BLaER1 treated with 17β-estradiol and CSF1 and Interleukin-3, amounts not matched to agents 10 nM and 100 nM (cell line): ENCODE measurements at regions not wholly inside any gene's neighbourhood (a gene's known extent, or its start where the extent isn't known, plus 50 kb on each side); places are given as distances from the start of the nearest gene placed in this dataset.
A peak's percentile ranks its signal among the peaks of the same experiment; 100 is the strongest.

ENCODE experiments used
- H3K27ac ChIP-seq, 11 experiments: shearing (Covaris generic); formaldehyde crosslinking; 2 replicates each; pipeline ENCODE4 v1.8.1; 2022
- H3K27me3 ChIP-seq, 11 experiments: shearing (Covaris generic); formaldehyde crosslinking; 2 replicates each; pipeline ENCODE4 v1.8.1; 2022
- H3K36me3 ChIP-seq, 11 experiments: shearing (Covaris generic); formaldehyde crosslinking; 2 replicates each; pipeline ENCODE4 v1.8.1; 2022
- H3K4me1 ChIP-seq, 10 experiments: shearing (Covaris generic); formaldehyde crosslinking; 2 replicates each; pipeline ENCODE4 v1.8.1; 2022
- H3K4me2 ChIP-seq, 11 experiments: shearing (Covaris generic); formaldehyde crosslinking; 2 replicates each; pipeline ENCODE4 v1.8.1; 2022
- H3K4me3 ChIP-seq, 10 experiments: shearing (Covaris generic); formaldehyde crosslinking; 2 replicates each; pipeline ENCODE4 v1.8.1; 2022
- H3K9ac ChIP-seq, 11 experiments: shearing (Covaris generic); formaldehyde crosslinking; 2 replicates each; pipeline ENCODE4 v1.8.1; 2022
- H3K9me3 ChIP-seq, 11 experiments: shearing (Covaris generic); formaldehyde crosslinking; replicated peaks in 1 of 11; 2 replicates each; pipeline ENCODE4 v1.8.1; 2022
- H4K20me1 ChIP-seq, 11 experiments: shearing (Covaris generic); formaldehyde crosslinking; 2 replicates each; pipeline ENCODE4 v1.8.1; 2022
- Cebpa-rat ChIP-seq, 11 experiments: shearing (Covaris generic); IDR thresholded peaks; 2 replicates each; pipeline ENCODE4 v1.8.1; 2022

DNA sequence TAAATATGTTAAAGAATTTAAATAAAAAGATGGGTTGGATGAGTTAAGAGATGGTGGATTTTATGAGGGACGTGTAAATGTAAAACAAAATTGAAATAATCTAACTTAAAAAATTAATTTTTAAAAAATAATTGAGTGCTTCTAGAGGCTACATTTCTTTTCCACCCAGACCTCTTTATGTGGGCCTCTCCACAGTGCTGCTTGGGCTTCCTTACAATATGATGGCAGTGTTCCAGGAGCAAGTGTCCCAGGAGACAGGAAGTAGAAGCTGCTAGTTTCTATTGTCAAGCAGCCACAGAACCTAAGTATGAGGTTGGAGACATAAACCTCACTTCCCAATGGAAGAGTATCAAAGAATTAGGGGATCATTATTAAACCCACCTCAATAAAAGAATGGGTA is 205.7 kb upstream of the CPHXL start:
- H3K27me3 ChIP-seq = no peaks in the 10 kb centered on the region
- H3K4me2 ChIP-seq = no peak overlapping the region
- no peak overlapping the region for H3K4me3 ChIP-seq
- no peaks in the 10 kb centered on the region for H4K20me1 ChIP-seq
- H3K36me3 ChIP-seq = no peaks in the 10 kb centered on the region
- no peak overlapping the region for H3K9ac ChIP-seq
- H3K27ac ChIP-seq = no peak overlapping the region
- no peaks in the 10 kb centered on the region for H3K4me1 ChIP-seq
- peaks cover 0 to 13% (median 6%) of the 10 kb centered on the region in 11 experiments; a peak in 11 of 22 replicates for H3K9me3 ChIP-seq
- no peak for TF ChIP-seq Cebpa-rat (IDR thresholded peaks at IDR 0.05)

DNA sequence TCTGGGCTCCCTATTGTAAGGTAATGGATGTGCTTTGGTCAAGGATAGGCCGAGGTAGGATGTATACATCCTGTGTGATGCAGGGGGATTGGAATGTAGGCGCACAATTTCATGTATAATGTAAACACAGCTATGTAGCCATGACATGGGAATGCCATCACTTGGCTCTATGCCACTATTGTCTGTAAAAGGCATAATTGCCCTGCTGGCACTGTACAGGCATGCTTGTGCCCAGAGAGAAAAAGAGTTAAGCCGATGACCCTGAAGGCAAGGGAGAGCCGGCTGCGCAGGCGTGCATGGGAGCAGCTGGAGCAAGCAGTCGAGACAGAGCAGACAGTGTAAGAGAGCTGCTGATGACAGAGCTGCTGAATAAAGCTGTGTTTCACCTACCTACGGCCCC is 212.5 kb upstream of the CPHXL start:
- H3K27me3 ChIP-seq = no peaks in the 10 kb centered on the region
- no peaks in the 10 kb centered on the region for H3K9me3 ChIP-seq

DNA sequence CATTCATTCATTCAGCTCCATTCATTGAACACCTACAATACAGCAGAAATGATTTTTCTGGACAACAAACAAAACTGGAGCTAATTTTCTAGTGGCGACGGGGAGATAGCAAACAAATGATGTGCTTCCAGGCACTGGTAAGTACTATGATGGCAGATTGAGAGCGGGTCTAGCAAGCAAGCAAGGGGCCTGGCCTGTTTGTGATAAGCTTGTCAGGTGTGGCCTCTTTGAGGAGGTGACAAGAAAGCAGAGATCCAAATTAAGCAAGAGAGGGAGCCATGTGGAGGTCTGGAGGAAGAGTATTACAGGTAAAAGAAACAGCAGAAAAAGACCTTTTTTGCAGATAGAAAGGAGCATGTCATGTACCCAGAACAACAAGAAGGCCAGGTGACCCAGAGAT is 216.1 kb upstream of the CPHXL start:
- H3K27me3 ChIP-seq = no peaks in the 10 kb centered on the region
- H3K27ac ChIP-seq = no peak overlapping the region
- no peaks in the 10 kb centered on the region for H3K4me1 ChIP-seq
- H3K4me2 ChIP-seq = no peak overlapping the region
- no peak overlapping the region for H3K9ac ChIP-seq
- H3K4me3 ChIP-seq = no peak overlapping the region
- no peaks in the 10 kb centered on the region for H4K20me1 ChIP-seq
- no peaks in the 10 kb centered on the region for H3K36me3 ChIP-seq
- no peak for TF ChIP-seq Cebpa-rat (IDR thresholded peaks at IDR 0.05)
- no peaks in the 10 kb centered on the region for H3K9me3 ChIP-seq

More for the DNA sequence above, 212.5 kb upstream of the CPHXL start:
- Histone ChIP-seq H3K36me3 (no peaks in the 10 kb centered on the region), H3K27ac (no peak overlapping the region), H3K4me2 (no peak overlapping the region), H3K4me3 (no peak overlapping the region), H4K20me1 (no peaks in the 10 kb centered on the region), H3K9ac (no peak overlapping the region), H3K4me1 (no peaks in the 10 kb centered on the region)
- no peak for TF ChIP-seq Cebpa-rat (IDR thresholded peaks at IDR 0.05)

- Histone ChIP-seq H3K4me3 (no peak overlapping the region), H3K9me3 (no peaks in the 10 kb centered on the region), H3K9ac (no peak overlapping the region), H3K4me2 (no peak overlapping the region), H3K27ac (no peak overlapping the region), H4K20me1 (no peaks in the 10 kb centered on the region), H3K36me3 (no peaks in the 10 kb centered on the region), H3K4me1 (no peaks in the 10 kb centered on the region), H3K27me3 (no peaks in the 10 kb centered on the region)
- no peak for TF ChIP-seq Cebpa-rat (IDR thresholded peaks at IDR 0.05)
These were observed 216.6 kb upstream of the CPHXL start for GRCh38 chr16:75942936-75943335.

- Histone ChIP-seq H3K4me1 (no peaks in the 10 kb centered on the region), H3K4me2 (no peak overlapping the region), H4K20me1 (no peaks in the 10 kb centered on the region), H3K9ac (no peak overlapping the region), H3K27ac (no peak overlapping the region), H3K36me3 (no peaks in the 10 kb centered on the region), H3K4me3 (no peak overlapping the region), H3K9me3 (no peaks in the 10 kb centered on the region), H3K27me3 (no peaks in the 10 kb centered on the region)
- no peak for TF ChIP-seq Cebpa-rat (IDR thresholded peaks at IDR 0.05)
These were observed 217.6 kb upstream of the CPHXL start for GRCh38 chr16:75943705-75944514.

GRCh38 chr16:75945916-75946457 is 219.7 kb upstream of the CPHXL start:
- H3K4me1 ChIP-seq = no peaks in the 10 kb centered on the region
- no peaks in the 10 kb centered on the region for H3K9me3 ChIP-seq
- no peaks in the 10 kb centered on the region for H3K27me3 ChIP-seq
- no peak overlapping the region for H3K4me2 ChIP-seq
- no peak overlapping the region for H3K4me3 ChIP-seq
- TF ChIP-seq Cebpa-rat (IDR thresholded peaks at IDR 0.05) = no peak
- no peak overlapping the region for H3K27ac ChIP-seq
- no peaks in the 10 kb centered on the region for H3K36me3 ChIP-seq
- no peak overlapping the region for H3K9ac ChIP-seq
- no peaks in the 10 kb centered on the region for H4K20me1 ChIP-seq

DNA sequence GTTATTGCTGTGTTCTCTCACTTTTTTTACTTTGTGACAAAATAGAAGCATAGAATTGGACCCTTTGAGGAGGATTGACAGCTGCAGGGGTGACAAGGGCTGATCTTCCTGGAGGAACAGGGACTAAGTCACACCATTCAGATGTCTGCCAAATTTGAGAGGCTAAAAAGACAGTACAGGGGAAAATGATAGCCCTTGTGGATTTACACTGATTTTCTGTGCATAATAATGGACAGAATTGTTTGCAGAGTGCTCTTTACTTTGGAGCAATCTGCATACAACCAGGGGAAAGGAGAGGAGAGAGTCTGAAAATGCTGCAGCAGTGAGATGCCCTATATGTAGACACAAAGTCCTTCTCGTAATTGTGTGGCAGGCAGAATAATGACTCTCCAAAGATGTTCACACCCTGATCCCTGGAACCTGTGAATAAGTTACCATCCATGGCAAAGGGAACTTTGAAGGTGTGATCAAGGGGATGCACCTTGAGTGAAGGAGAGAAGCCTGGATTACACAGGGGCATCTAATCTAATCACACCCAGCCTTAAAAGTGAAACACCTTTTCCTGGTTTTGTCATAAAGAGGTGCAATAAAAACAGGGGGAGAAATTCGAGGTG is 221.4 kb upstream of the CPHXL start:
- H3K27me3 ChIP-seq = no peaks in the 10 kb centered on the region
- no peak overlapping the region for H3K27ac ChIP-seq
- no peaks in the 10 kb centered on the region for H3K36me3 ChIP-seq
- TF ChIP-seq Cebpa-rat (IDR thresholded peaks at IDR 0.05) = no peak
- no peak overlapping the region for H3K9ac ChIP-seq
- no peaks in the 10 kb centered on the region for H3K4me1 ChIP-seq
- H3K4me2 ChIP-seq = no peak overlapping the region
- H3K9me3 ChIP-seq = no peaks in the 10 kb centered on the region
- H4K20me1 ChIP-seq = no peaks in the 10 kb centered on the region
- no peak overlapping the region for H3K4me3 ChIP-seq

- no peaks in the 10 kb centered on the region for H3K27me3 ChIP-seq
- no peak overlapping the region for H3K4me3 ChIP-seq
- no peaks in the 10 kb centered on the region for H4K20me1 ChIP-seq
- H3K27ac ChIP-seq = no peak overlapping the region
- H3K9ac ChIP-seq = no peak overlapping the region
- H3K36me3 ChIP-seq = no peaks in the 10 kb centered on the region
- H3K4me2 ChIP-seq = no peak overlapping the region
- H3K4me1 ChIP-seq = no peaks in the 10 kb centered on the region
- no peaks in the 10 kb centered on the region for H3K9me3 ChIP-seq
- no peak for TF ChIP-seq Cebpa-rat (IDR thresholded peaks at IDR 0.05)
These were observed 222.2 kb upstream of the CPHXL start for GRCh38 chr16:75948441-75948840.

- no peaks in the 10 kb centered on the region for H4K20me1 ChIP-seq
- H3K4me3 ChIP-seq = no peak overlapping the region
- H3K4me2 ChIP-seq = no peak overlapping the region
- no peak for TF ChIP-seq Cebpa-rat (IDR thresholded peaks at IDR 0.05)
- H3K9ac ChIP-seq = no peak overlapping the region
- no peaks in the 10 kb centered on the region for H3K27me3 ChIP-seq
- no peaks in the 10 kb centered on the region for H3K36me3 ChIP-seq
- no peaks in the 10 kb centered on the region for H3K4me1 ChIP-seq
- no peaks in the 10 kb centered on the region for H3K9me3 ChIP-seq
- no peak overlapping the region for H3K27ac ChIP-seq
These were observed 222.6 kb upstream of the CPHXL start for GRCh38 chr16:75948886-75949285.

- Histone ChIP-seq H3K27me3 (no peaks in the 10 kb centered on the region), H3K27ac (no peak overlapping the region), H3K9me3 (no peaks in the 10 kb centered on the region), H3K36me3 (no peaks in the 10 kb centered on the region), H3K4me3 (no peak overlapping the region), H4K20me1 (no peaks in the 10 kb centered on the region), H3K4me1 (no peaks in the 10 kb centered on the region), H3K9ac (no peak overlapping the region), H3K4me2 (no peak overlapping the region)
- TF ChIP-seq Cebpa-rat (IDR thresholded peaks at IDR 0.05) = peak in 2 of 11 experiments; percentile 27 to 57; a peak in 2 of 22 replicates
These were observed 225.8 kb upstream of the CPHXL start for GRCh38 chr16:75952124-75952523.
